ENCODE measurements at regions not wholly inside any gene's neighbourhood (a gene's known extent, or its start where the extent isn't known, plus 50 kb on each side); places are given as distances from the start of the nearest gene placed in this dataset.

DNA sequence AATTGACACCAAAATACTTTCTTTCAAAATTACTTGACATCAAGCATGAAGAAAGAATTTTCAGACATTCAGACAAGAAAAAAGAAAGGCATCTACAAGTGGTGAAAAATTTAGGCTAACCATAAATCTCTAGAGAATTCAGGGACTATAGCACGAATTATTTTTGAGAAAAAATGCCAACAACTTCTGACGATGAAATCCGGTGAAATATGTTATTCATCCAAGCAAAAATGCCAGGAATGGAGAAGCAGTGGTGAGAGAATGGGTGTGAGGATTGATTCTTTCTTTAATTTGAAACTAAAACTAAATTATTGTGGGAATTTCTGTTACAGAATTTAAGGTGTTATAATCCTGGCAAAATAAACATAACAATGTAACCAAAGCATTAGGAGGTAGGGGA, 69.4 kb upstream of the SORBS2 start:
- no peak overlapping the region for H3K4me3 ChIP-seq (ENCODE audit: low read depth, low read length)
- no peak for DNase-seq (ENCODE audit: low read depth)
- TF ChIP-seq, protein P1, sequence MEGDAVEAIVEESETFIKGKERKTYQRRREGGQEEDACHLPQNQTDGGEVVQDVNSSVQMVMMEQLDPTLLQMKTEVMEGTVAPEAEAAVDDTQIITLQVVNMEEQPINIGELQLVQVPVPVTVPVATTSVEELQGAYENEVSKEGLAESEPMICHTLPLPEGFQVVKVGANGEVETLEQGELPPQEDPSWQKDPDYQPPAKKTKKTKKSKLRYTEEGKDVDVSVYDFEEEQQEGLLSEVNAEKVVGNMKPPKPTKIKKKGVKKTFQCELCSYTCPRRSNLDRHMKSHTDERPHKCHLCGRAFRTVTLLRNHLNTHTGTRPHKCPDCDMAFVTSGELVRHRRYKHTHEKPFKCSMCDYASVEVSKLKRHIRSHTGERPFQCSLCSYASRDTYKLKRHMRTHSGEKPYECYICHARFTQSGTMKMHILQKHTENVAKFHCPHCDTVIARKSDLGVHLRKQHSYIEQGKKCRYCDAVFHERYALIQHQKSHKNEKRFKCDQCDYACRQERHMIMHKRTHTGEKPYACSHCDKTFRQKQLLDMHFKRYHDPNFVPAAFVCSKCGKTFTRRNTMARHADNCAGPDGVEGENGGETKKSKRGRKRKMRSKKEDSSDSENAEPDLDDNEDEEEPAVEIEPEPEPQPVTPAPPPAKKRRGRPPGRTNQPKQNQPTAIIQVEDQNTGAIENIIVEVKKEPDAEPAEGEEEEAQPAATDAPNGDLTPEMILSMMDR (IDR thresholded peaks at IDR 0.05; ENCODE audit: low read depth, low read length, missing control alignments) = no peak

DNA sequence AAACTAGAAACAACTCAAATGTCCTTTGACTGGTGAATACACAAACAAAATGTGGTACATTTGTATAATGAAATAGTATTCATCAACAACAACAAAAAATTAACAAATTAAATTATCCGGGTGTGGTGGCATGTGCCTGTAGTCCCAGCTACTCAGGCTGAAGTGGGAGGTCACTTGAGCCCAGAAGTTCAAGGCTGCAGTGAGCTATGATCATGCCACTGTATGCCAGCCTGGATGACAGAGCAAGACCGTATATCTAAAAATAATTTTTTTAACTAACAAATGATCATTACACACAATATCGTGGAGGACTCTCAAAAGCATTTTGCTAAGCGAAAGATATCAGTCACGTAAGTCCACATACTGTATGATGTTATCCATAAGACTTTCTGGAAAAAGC, 71.6 kb upstream of the SORBS2 start:
- TF ChIP-seq, protein P1 (IDR thresholded peaks at IDR 0.05; ENCODE audit: low read depth, low read length, missing control alignments) = no peak
- H3K4me3 ChIP-seq (ENCODE audit: low read depth, low read length) = no peak overlapping the region
- no peak for DNase-seq (ENCODE audit: low read depth)

DNA sequence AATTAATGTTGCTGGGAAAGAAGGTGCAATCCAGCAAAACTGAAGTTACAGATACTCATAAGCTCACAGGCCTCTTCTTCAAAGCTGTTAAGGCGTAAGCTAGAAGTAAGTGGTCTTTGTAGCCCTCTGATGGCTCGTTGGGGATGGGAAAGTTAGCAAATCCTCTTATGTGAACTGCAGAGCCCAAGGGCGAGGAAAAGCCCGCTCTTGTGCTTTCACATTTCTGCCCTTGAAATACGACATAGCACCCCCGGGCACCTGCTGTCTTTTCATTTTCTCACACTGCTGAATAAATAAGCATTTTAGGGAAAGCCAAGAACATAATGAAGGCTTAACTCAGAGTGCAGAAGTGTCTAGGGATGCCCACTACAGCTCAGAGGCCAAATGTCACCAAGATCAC, 73.1 kb upstream of the SORBS2 start:
- TF ChIP-seq, protein P1 (IDR thresholded peaks at IDR 0.05; ENCODE audit: low read depth, low read length, missing control alignments) = no peak
- DNase-seq (ENCODE audit: low read depth) = no peak
- H3K4me3 ChIP-seq (ENCODE audit: low read depth, low read length) = no peak overlapping the region

DNA sequence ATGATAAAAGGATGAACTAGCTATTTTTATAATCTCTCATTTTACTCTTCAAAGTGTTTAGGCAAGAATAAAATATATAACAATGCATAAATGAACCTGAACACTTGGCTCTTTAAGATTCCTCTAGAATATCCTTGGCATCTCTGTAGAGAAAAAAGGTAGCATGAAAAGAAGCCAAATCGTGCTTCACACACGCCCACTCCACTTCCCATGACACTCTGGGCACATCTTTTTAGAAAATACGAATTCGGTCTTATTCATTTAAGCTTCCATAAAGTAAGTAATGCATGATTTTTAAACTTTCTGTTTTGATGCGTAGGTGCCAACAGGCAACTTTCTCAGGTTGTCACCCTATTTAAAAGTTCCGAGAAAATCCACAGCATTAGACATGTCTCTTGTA, 73.6 kb upstream of the SORBS2 start:
- TF ChIP-seq, protein P1 (IDR thresholded peaks at IDR 0.05; ENCODE audit: low read depth, low read length, missing control alignments) = no peak

DNA sequence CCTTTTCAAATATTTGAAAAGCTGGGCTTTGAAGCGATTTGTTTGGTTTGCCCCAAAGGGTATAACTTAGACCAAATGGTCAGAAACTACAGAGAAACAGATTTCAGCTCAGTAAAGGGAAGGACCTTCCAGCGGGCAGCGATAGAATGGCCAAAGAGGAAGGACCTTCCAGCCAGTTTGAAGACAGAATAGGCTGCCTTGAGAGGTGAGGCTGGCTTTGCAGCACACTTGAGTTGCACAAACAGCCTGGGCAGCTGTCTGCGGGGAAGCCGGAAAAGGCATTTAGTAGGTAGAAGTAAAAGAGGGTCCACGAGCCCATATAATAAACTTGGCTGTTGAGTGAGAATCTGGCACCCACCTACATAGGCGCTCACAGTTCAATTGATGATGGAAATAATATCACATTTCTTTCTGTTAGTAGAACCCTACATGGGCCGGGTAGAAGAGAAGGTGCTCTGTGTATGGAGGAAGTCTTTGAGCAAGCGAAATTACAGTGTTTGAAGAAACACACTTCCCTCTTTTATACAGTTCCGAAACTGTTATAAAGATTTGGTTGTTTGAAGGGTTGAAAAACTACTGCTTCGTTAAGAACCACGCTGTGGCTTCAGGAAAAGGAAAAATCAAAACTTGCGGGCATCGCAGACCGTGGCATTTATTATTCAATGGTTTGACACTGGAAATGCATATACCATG, 75.0 kb upstream of the SORBS2 start:
- no peak for DNase-seq (ENCODE audit: low read depth)
- TF ChIP-seq, protein P1 (IDR thresholded peaks at IDR 0.05; ENCODE audit: low read depth, low read length, missing control alignments) = no peak
- H3K4me3 ChIP-seq (ENCODE audit: low read depth, low read length) = no peak overlapping the region

More for the DNA sequence above, 73.6 kb upstream of the SORBS2 start:
- DNase-seq (ENCODE audit: low read depth) = no peak
- no peak overlapping the region for H3K4me3 ChIP-seq (ENCODE audit: low read depth, low read length)

DNA sequence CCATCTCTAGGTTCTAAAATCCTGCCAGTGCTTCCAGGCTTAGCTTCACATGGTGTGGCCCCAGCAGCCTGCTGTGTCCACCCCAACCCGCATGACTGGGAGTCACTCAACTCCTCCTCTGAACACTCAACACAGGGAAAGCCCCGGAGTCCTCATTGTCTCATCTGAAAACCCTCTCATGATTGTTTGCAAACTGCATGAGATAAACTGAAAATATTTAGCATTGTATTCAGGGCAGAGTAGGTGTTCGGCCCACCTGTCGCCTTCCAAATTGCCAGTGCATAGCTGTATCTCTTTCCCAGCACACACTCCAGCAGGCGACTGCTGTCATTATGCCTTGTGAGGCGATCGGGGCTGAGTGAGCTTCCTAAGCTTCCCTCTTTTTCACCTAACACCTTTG, 76.7 kb upstream of the SORBS2 start:
- TF ChIP-seq, protein P1 (IDR thresholded peaks at IDR 0.05; ENCODE audit: low read depth, low read length, missing control alignments) = no peak
- DNase-seq (ENCODE audit: low read depth) = no peak
- H3K4me3 ChIP-seq (ENCODE audit: low read depth, low read length) = no peak overlapping the region

DNA sequence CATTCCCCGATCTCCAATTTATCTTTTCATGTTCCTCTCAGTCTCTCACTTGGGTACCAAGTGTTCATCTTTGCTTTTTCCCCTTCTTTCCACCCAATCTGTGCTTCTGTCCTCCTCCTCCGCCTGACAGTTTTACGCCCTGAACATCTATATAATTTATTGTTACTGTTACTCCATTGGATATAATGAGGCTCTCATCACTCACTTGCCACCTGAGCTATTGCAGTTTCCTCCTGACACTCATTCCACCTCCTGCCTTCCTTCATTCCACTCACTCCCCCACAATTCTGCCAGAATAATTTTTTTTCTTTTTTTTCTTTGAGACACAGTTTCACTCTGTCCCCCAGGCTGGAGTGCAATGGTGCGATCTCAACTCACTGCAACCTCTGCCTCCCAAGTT, 77.6 kb upstream of the SORBS2 start:
- TF ChIP-seq, protein P1 (IDR thresholded peaks at IDR 0.05; ENCODE audit: low read depth, low read length, missing control alignments) = no peak
- no peak overlapping the region for H3K4me3 ChIP-seq (ENCODE audit: low read depth, low read length)
- no peak for DNase-seq (ENCODE audit: low read depth)
